AG20443 (cell line): ENCODE measurements at regions not wholly inside any gene's neighbourhood (a gene's known extent, or its start where the extent isn't known, plus 50 kb on each side); places are given as distances from the start of the nearest gene placed in this dataset.

Source experiments
- DNase-seq: peaks from one replicate; pipeline ENCODE4 v3.0.0; 2012; ENCODE audit warnings: low spot score, mixed read lengths

DNA sequence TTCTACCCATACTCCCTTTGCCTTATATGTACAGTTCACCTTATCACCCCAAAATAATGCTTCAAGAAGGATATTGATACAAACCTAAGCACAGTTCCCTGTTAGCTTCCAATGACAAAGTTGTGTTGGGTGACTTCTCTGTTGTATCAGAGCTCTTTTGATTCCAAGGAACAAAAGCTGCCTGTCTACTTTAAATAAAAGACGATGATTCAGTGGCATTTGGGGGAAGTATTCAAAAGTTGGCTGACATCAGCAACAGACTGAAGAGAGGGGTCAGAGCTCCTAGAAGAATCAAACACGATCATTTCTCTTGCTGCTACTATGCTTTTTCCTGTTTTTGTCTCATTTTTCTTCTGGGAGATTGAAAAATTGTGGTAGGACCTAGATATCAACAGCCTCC lies 69.4 kb upstream of the CA10 start:
- DNase-seq = no peak

DNA sequence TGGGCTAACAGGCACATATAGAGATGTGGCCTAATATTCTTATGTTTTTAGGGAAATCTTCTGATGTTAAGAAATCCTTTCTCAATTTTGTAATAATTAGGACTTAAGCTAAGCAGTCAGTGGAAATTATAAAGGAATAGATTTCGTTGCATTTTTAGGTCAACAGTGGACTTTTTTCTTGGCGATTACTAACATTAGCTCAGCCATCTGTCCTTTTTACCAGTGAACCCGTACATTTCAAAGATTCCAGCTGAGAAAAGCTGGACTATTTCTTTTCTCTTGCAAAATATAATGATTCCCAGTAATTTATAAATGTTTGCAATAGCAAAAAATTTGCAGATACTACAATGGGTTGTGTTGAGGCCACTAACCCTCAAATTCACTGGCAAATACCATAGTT lies 54.9 kb upstream of the CA10 start:
- DNase-seq = no peak

DNA sequence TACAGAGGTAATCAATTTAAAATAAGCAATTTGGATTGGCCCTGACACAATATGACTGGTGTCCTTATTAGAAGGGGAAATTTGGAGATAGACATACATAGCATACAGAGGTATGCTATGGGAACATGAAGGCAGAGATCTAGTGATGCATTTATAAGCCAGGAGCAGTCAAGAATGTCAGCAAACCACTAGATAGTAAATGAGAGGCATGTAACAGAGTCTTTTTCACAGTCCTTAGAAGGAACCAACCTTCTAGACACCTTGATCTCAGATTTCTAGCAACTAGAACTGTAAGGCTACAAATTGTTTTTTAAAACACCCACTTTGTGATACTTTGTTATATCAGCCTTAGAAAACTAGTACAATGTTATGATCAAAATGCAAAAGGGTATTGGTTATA lies 54.3 kb upstream of the CA10 start:
- no peak for DNase-seq

DNA sequence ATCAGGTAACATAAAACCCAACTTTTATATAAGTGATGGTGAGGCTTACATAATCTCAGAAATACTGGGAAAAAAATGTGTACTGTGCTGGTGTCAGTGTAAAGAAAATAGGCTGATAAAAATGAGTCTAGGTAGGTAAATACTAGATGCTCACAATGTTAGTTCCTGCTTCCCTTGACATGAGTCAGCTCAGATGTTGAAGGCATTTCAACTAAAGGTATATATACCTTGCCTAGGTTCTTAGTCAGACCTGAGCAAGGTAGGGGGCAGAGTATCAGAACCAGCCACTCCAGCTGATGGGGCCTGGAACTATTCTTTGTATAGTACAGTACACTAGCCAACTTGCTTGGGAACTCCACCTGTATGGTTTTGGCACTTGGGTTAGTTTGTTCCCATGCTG lies 51.0 kb upstream of the CA10 start:
- no peak for DNase-seq
